ENCODE measurements at regions not wholly inside any gene's neighbourhood (a gene's known extent, or its start where the extent isn't known, plus 50 kb on each side); places are given as distances from the start of the nearest gene placed in this dataset.

GRCh38 chr18:28652654-28653053 lies 475.7 kb upstream of the CDH2 start:
- no peak for DNase-seq

DNA sequence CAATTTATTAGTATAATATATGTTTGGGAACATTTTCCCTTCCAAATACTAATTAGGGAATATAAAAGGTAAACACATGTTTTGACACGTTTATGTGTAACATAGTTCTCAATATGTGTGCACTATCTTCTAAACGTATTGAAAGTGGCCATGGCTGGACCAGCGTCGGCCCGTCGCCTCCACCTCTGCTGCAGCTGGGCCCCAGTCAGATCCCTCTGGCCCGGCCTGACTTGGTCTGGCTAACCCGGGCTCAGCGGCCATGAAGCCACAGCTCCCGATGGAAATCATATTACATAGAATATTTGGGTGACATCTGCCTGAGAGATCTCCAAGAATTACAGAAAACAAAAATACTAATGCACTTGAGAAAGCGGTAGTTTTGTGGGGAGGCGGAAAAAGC lies 474.4 kb upstream of the CDH2 start:
- DNase-seq: no peak

GRCh38 chr18:28650860-28651259 lies 473.9 kb upstream of the CDH2 start:
- no peak for DNase-seq

DNA sequence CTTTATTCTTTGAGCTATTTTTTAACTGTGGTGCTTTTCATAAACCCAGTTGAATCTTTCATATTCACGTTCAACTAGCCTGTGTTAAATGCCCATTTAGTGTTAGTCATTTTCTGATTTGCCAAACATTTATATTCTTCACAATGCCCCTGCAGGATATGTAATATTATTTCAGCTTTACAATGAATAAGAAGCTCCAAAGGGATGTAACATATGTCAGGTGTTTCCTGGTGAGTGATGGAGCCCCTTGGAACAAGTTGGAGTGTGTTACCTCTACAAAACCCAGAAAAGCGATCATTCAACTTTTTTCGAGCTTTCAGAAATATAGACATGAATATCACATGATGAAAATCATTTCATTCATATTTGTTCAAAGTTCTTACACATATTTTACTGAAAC lies 471.0 kb upstream of the CDH2 start:
- no peak for DNase-seq

- DNase-seq: no peak
Measured at GRCh38 chr18:28637897-28638296, 461.0 kb upstream of the CDH2 start.

- DNase-seq: peak; percentile 14
Measured at GRCh38 chr18:28635530-28635929, 458.6 kb upstream of the CDH2 start.

DNA sequence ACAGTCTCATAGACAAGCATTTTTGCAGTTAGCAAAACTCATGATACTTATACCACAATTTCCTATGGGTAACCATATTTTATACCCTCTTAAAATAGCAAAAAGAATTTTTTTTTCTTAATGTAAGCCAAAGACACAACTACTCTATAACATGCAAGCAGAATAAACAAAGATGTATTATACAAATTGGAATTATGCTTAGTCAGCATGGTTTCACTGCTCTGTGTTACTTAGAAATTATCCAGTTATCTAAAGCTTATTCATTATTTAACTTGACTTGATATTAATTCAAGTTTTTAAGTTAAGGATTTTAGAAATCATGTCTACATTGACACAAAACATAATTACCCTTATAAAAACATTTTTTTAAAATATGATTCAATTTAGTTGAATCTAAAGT lies 449.8 kb upstream of the CDH2 start:
- no peak for DNase-seq

DNA sequence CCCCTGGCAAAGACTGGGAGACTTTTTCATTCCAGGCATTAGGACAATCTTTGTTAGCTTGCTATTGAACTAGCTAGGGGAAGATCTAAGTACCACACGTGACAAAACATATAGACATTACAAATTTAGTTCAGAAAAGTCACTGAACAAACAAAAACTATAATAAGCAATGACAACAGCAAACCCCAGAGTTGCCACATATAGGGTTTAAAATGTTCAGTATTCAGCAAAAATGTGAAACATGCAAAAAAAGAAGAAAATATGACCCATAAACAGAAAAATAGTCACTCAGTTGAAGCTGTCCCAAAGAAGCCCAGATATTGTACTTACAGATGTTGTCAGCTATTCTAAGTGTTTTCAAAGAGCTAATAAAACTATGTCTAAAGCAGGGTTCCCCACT lies 431.1 kb upstream of the CDH2 start:
- no peak for DNase-seq

DNA sequence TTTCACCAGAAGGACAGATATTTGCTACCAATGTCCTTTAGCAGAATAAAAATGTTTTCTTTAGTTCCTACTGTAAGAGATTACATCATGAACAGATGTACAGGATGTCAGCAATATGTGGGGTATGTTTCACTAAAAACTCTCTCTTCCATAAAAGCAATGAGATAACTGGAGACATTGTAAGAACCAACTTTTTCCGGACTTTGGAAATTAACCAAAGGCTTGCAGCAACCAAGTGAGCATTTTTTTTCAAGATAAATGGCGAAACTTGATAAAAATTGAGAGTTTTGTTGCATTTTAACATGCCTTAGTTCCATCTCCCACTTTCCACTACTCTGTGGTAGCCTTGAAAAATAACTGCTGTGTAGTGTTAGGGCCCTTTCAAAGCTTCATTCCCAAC lies 429.8 kb upstream of the CDH2 start:
- DNase-seq: no peak

DNA sequence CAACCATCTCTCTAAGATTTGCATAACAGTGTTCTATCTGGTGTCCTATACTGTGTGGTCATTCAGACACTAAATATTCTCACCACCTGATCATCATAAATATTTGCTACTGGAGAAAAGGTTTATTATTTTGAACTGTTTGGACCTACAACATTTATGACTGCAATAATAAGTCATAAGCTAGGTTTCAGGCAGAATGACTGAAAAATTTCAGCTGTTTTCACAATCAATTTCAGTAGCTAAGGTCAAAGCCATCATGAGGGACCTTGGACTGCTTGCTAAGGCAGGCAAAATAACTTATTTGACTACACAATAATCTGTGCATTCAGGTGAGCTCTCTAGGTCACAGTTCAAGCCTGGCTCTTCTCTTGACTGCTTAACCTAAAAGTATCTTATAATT lies 425.5 kb upstream of the CDH2 start:
- no peak for DNase-seq

- no peak for DNase-seq
Measured at GRCh38 chr18:28594034-28594433, 417.1 kb upstream of the CDH2 start.

DNA sequence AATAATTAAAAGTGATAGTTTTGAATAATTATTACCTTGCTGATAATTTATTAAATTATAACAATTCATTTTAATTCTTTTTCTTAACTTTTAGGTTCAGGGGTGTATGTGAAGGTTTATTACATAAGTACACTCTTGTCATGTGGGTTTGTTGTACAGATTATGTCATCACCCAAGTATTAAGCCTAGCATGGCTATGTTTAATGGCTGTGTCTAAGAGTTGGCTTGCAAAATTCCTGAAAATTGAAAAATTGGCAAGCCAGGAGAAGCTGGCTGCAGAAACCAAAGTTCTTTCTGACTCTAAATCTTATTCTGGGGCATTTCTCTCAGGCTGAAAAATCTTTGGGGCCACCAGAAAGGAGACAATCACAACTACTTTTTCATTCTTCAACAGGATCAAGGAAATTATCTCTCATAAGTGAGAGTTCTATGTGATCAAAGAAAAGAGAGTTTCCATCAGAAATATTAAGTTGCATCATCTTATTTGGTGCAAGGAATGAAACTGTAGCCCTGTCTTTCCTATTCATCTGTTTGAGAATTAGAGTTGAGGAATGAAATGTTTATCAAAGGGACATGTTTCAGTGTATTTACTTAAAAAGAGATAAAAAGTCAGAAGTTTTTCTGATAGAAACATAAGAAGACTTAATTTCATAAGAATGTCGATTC lies 412.1 kb upstream of the CDH2 start:
- DNase-seq: no peak

DNA sequence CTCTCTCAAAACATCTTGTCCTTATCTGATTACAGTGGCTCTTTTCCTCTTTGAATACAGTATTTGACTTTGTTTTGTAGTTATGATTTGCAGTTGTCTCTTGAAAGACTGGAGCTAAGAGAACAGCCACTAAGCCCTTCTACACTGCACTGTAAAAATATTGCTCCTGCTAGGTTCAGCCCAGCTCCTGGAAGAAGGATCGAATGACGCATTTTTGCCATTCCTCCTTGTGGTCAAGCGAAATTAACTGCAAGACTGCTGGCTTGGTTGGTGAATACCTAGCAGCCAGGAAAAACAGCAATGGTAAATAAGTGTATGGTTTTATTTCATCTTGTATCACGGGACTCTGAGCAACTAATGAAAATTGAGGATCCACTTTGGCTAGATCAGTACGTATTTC lies 407.8 kb upstream of the CDH2 start:
- no peak for DNase-seq

- DNase-seq: no peak
Measured at GRCh38 chr18:28582724-28583123, 405.8 kb upstream of the CDH2 start.

DNA sequence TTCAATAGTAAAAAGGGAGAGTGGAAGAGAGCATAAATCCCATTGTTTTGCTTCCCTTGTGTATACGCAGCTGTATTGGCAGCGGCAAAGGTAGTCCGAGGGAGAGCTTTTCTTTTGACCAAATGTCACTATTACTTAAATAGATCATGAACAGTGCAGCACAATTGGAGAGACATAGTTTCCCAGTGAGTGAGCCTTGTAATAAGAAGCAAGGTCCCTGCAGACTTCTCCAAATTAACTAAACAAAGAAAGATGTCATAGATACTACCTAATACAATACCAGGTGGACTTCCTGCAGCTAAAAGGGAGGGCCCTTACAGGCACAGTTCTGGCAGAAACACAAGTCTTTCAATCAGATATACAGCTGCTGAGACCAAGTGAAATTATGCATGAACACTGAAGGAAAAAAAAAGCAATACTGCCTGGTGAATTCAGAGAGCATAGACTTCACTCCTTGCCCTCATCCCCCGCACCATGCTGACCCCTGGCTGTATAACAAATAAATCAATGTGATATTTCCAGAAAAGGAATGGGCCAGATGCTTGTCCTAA lies 404.7 kb upstream of the CDH2 start:
- DNase-seq: peak; percentile 43

DNA sequence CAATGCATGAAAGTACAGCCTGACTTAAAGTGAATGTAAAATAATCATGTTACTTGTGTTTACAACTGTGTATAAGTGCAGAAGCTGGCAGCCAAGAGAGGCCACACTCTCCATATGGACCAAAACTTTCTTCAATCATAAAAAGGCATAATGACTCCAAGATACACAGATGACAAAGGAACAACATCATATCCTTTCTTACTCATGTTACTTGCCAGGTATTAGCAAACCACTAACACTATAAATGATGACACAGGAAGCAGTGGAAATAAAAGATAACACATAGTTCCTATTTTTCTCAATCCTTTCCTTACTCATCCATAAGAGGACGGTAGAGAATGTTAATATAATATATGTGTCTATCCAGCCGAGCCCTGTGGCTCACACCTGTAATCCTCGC lies 400.0 kb upstream of the CDH2 start:
- DNase-seq: no peak

- DNase-seq: no peak
Measured at GRCh38 chr18:28575123-28575522, 398.2 kb upstream of the CDH2 start.

DNA sequence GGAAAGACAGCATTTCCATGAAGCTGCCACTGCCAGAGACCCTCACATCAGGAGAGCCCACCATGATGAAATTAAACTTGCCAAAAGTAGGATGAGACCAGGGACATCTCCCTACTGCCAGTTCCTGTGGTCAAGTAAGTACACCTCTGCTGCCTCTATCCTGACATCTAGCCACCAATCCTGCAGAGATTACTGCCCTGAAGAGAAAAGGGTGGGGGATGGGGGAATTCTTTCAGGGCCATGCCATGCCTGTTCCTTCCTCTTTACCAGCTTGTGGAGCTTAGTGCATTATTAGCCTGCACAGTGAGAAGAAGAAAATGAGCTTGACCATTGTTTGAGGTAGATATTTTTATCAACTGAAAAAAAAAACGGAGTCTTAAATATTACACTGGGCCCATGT lies 397.2 kb upstream of the CDH2 start:
- no peak for DNase-seq

- no peak for DNase-seq
Measured at GRCh38 chr18:28571929-28572328, 395.0 kb upstream of the CDH2 start.

DNA sequence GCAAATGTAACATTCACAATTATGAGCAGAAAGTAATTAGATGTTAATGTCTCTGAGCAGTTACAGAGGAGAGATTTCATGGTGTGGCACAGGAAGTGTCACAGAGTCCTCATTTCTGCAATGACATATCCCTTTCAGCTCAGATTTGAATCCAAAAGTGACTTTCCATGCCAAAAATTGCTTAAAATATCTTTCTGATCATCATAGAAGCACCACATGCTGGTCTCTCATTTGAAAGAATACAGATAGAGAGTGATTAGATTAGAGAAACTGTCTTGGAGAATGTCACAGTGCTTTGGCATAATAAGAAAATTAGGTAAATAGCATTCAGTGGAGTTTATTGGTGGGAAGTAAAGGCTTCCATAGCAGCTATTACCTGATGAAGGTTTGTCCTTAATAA lies 383.4 kb upstream of the CDH2 start:
- no peak for DNase-seq

DNA sequence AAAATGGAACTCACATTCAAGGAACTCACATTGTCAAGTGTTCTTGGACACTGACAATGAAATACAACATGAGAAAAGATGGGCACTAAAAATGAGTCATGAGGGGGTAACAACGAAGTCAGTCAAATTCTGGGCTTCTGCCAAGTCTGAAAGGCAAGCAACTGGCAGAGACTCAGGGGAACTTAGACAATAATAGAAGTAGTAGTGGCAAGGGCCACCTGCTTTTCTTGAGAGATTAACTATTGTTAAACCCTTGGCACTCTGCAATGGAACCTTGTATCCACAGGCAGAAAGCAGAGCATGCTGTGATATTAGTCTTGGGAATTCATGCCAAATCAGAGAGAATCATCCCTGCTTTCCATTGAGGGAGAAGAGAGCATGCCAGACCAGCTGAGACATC lies 382.6 kb upstream of the CDH2 start:
- DNase-seq: no peak

GRCh38 chr18:28541934-28542333 lies 365.0 kb upstream of the CDH2 start:
- no peak for DNase-seq

GRCh38 chr18:28541276-28541930 lies 364.5 kb upstream of the CDH2 start:
- DNase-seq: peak; percentile 28

GRCh38 chr18:28529644-28530043 lies 352.7 kb upstream of the CDH2 start:
- no peak for DNase-seq

DNA sequence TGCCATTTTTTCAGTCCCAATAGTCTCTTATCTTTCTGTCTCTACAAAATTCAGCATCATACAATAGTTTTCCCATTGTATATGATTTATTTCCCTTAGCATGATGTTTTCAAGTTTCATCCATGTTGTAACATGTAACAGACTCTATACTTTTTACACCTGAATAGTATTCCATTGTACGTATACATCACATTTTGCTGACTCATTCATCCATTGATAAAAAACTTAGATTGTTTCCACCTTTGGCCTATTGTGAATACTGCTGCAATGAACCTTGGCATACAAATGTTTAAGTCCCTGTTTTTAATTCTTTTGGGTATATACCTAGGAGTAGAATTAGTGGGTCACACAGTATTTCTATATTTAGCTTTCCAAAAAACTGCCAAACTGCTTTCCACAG lies 349.3 kb upstream of the CDH2 start:
- DNase-seq: no peak

Data from retina (tissue), 1 donor.